Parathyroid adenoma (tissue), 2 donors: ENCODE measurements at regions not wholly inside any gene's neighbourhood (a gene's known extent, or its start where the extent isn't known, plus 50 kb on each side); places are given as distances from the start of the nearest gene placed in this dataset.

Experiments
- H2AFZ ChIP-seq: fragments of 300-600 bp; sonication (generic); one replicate; pipeline ENCODE4 v1.7.0; 2017; ENCODE audit warnings: antibody characterized with exemption, mild to moderate bottlenecking
- H3K27ac ChIP-seq: fragments of 300-600 bp; sonication (generic); one replicate; pipeline ENCODE4 v1.7.0; 2017
- H3K27me3 ChIP-seq: fragments of 300-600 bp; sonication (generic); one replicate; pipeline ENCODE4 v1.7.0; 2017; ENCODE audit warnings: low read length; ENCODE audit not compliant: control insufficient read depth, insufficient read depth
- H3K36me3 ChIP-seq: fragments of 300-600 bp; sonication (generic); one replicate; pipeline ENCODE4 v1.7.0; 2017; ENCODE audit warnings: low read length; ENCODE audit not compliant: control insufficient read depth, insufficient read depth
- H3K4me1 ChIP-seq: fragments of 300-600 bp; sonication (generic); one replicate; pipeline ENCODE4 v1.7.0; 2017; ENCODE audit warnings: control low read depth
- H3K4me2 ChIP-seq: fragments of 300-600 bp; sonication (generic); one replicate; pipeline ENCODE4 v1.7.0; 2017; ENCODE audit warnings: low read length
- H3K4me3 ChIP-seq: fragments of 300-600 bp; sonication (generic); one replicate; pipeline ENCODE4 v1.7.0; 2017; ENCODE audit warnings: low read depth, low read length
- H3K79me2 ChIP-seq: fragments of 300-600 bp; sonication (generic); one replicate; pipeline ENCODE4 v1.7.0; 2017; ENCODE audit warnings: control low read depth
- H3K9ac ChIP-seq: fragments of 300-600 bp; sonication (generic); one replicate; pipeline ENCODE4 v1.7.0; 2017; ENCODE audit warnings: mild to moderate bottlenecking
- H3K9me3 ChIP-seq: fragments of 300-600 bp; sonication (generic); one replicate; pipeline ENCODE4 v1.7.0; 2017; ENCODE audit warnings: low read length; ENCODE audit not compliant: control insufficient read depth
- CTCF ChIP-seq: fragments of 300-600 bp; sonication (generic); IDR thresholded peaks from one replicate; pipeline ENCODE4 v1.7.0; 2017; ENCODE audit warnings: antibody characterized with exemption, mild to moderate bottlenecking
- donor health status: primary hyperparathyroidism.

- Histone ChIP-seq H3K4me2 (no peak overlapping the region), H3K4me1 (no peaks in the 10 kb centered on the region), H3K4me3 (no peak overlapping the region), H3K9me3 (no peaks in the 10 kb centered on the region), H3K27me3 (no peaks in the 10 kb centered on the region), H3K9ac (no peak overlapping the region), H3K36me3 (no peaks in the 10 kb centered on the region), H3K79me2 (no peaks in the 10 kb centered on the region), H3K27ac (no peak overlapping the region), H2AFZ (no peak overlapping the region)
- no peak for TF ChIP-seq CTCF
Observed at GRCh38 chr9:29311221-29311620, 1737.9 kb upstream of the C9orf72 start.

- Histone ChIP-seq H3K27me3 (no peaks in the 10 kb centered on the region), H3K36me3 (no peaks in the 10 kb centered on the region), H3K9me3 (no peaks in the 10 kb centered on the region), H3K79me2 (no peaks in the 10 kb centered on the region), H3K4me3 (no peak overlapping the region), H3K9ac (no peak overlapping the region), H3K27ac (no peak overlapping the region), H3K4me1 (no peaks in the 10 kb centered on the region), H3K4me2 (no peak overlapping the region), H2AFZ (no peak overlapping the region)
- no peak for TF ChIP-seq CTCF
Observed at GRCh38 chr9:29312327-29312726, 1739.0 kb upstream of the C9orf72 start.

- Histone ChIP-seq H3K36me3 (no peaks in the 10 kb centered on the region), H3K9ac (no peak overlapping the region), H3K4me2 (no peak overlapping the region), H2AFZ (no peak overlapping the region), H3K4me1 (no peaks in the 10 kb centered on the region), H3K79me2 (no peaks in the 10 kb centered on the region), H3K9me3 (no peaks in the 10 kb centered on the region), H3K4me3 (no peak overlapping the region), H3K27me3 (no peaks in the 10 kb centered on the region), H3K27ac (no peak overlapping the region)
- no peak for TF ChIP-seq CTCF
Observed at GRCh38 chr9:29319736-29320513, 1746.6 kb upstream of the C9orf72 start.

- no peaks in the 10 kb centered on the region for H3K36me3 ChIP-seq
- H3K4me1 ChIP-seq: no peaks in the 10 kb centered on the region
Observed at GRCh38 chr9:29322240-29322639, 1749.0 kb upstream of the C9orf72 start.

More at GRCh38 chr9:29322240-29322639, 1749.0 kb upstream of the C9orf72 start:
- Histone ChIP-seq H3K27ac (no peak overlapping the region), H3K9ac (no peak overlapping the region), H3K27me3 (no peaks in the 10 kb centered on the region), H3K4me2 (no peak overlapping the region), H3K79me2 (no peaks in the 10 kb centered on the region), H2AFZ (no peak overlapping the region), H3K9me3 (no peaks in the 10 kb centered on the region), H3K4me3 (no peak overlapping the region)
- TF ChIP-seq CTCF: no peak
